CD4-positive, alpha-beta T cell (primary cell): ENCODE measurements at regions not wholly inside any gene's neighbourhood (a gene's known extent, or its start where the extent isn't known, plus 50 kb on each side); places are given as distances from the start of the nearest gene placed in this dataset.

Experiments
- ATAC-seq: fragments of 200-7000 bp; cut with Tn5 transposase; one replicate; pipeline ENCODE4 v1.10.0; 2022; ENCODE audit warnings: mild to moderate bottlenecking; ENCODE audit not compliant: poor library complexity
- CTCF ChIA-PET: fragments of 350-600 bp; sonication (Branson Sonifier 250); formaldehyde crosslinking; loops from one replicate; lab custom pipeline; 2021; ENCODE audit warnings: antibody characterized with exemption, inconsistent platforms; lab: Charles Lee
- POLR2A ChIA-PET: fragments of 350-600 bp; sonication (Branson Sonifier 250); formaldehyde crosslinking; loops from one replicate; lab custom pipeline; 2021; ENCODE audit warnings: antibody characterized with exemption, inconsistent platforms; lab: Charles Lee
- DNase-seq, 14 experiments: peaks; one replicate each; pipeline ENCODE4 v3.0.0-alpha.2; 2013 to 2020; ENCODE audit warnings: mixed read lengths in 2 of 14
- H3K27ac ChIP-seq, 2 donors: one replicate each; pipeline versions ENCODE4 v1.5.1 to v1.7.0; 2013; ENCODE audit warnings: low read length in 2 of 2, low read depth in 1 of 2, mild to moderate bottlenecking in 1 of 2
- H3K27me3 ChIP-seq, 2 experiments: 1 replicate in 1 of 2; 2 replicates in 1 of 2; pipeline versions ENCODE4 v1.6.1 to v1.7.0; 2013; ENCODE audit warnings: low read length in 2 of 2, control low read depth in 1 of 2, mild to moderate bottlenecking in 1 of 2, moderate library complexity in 1 of 2; ENCODE audit not compliant: insufficient read depth in 2 of 2, control insufficient read depth in 1 of 2
- H3K36me3 ChIP-seq: one replicate; pipeline ENCODE4 v1.6.1; 2013; ENCODE audit warnings: low read length, control low read depth; ENCODE audit not compliant: insufficient read depth
- H3K4me1 ChIP-seq: one replicate; pipeline ENCODE4 v1.6.1; 2013; ENCODE audit warnings: low read length, control low read depth; ENCODE audit not compliant: insufficient read depth
- H3K4me3 ChIP-seq: one replicate; pipeline ENCODE4 v1.5.1; 2013; ENCODE audit warnings: mild to moderate bottlenecking, low read length, moderate library complexity
- H3K9me3 ChIP-seq, 2 experiments: 1 replicate in 1 of 2; 2 replicates in 1 of 2; pipeline versions ENCODE4 v1.6.1 to v1.7.0; 2013; ENCODE audit warnings: low read length in 2 of 2, mild to moderate bottlenecking in 2 of 2, control low read depth in 1 of 2, moderate library complexity in 1 of 2; ENCODE audit not compliant: control insufficient read depth in 1 of 2, insufficient read depth in 1 of 2
- H3K27ac Mint-ChIP-seq: one replicate; pipeline ENCODE4 v1.8.0; 2020; ENCODE audit warnings: mixed read lengths
- H3K27me3 Mint-ChIP-seq: one replicate; pipeline ENCODE4 v1.8.0; 2021; ENCODE audit warnings: mixed read lengths
- H3K36me3 Mint-ChIP-seq: one replicate; pipeline ENCODE4 v1.8.0; 2021; ENCODE audit warnings: low read depth, mixed read lengths
- H3K4me1 Mint-ChIP-seq: one replicate; pipeline ENCODE4 v1.8.0; 2021; ENCODE audit warnings: low read depth, mixed read lengths
- H3K4me3 Mint-ChIP-seq: one replicate; pipeline ENCODE4 v1.8.0; 2020; ENCODE audit warnings: mild to moderate bottlenecking, mixed read lengths
- H3K9me3 Mint-ChIP-seq: one replicate; pipeline ENCODE4 v1.8.0; 2020; ENCODE audit warnings: mixed read lengths
- intact Hi-C, 2 experiments: fragments of 100-400 bp; cut with DNase I in 1 of 2; cut with micrococcal nuclease in 1 of 2; formaldehyde crosslinking; loops; one replicate each; pipeline versions ENCODE4 v1.15.1 to v1.9.0; 2023 to 2025; cut with DNase I, micrococcal nuclease
- TF ChIP-seq, protein P1 (sequence below): fragments of 200-600 bp; IDR thresholded peaks from one replicate; pipeline ENCODE4 v1.8.0; 2022; ENCODE audit warnings: antibody characterized with exemption, mild to moderate bottlenecking

DNA sequence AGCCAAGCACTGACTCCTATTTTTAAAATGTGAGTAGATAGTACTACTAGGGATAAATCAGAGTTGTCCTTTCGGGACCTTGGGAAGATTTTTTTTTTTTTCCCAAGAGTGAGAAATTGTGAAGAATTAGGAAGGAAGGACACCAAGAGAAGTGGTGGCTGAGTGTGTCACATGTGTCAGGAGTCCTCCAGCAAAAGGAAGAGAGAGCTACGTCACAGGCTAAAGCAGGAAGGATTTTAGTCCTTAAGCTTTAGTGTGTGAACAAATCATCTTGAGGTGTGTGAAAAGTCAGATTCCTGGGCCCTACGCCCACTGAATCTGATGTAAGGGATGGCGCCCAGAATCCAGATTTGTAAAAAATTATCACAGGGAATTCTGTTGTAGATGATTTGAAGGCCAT is 172.7 kb downstream of the SERPINI1 start:
- ChIA-PET CTCF (no interaction called here), POLR2A (no interaction called here)
- H3K27ac Mint-ChIP-seq, result no peak overlapping the region
- no peak overlapping the region for H3K27ac ChIP-seq
- no peaks in the 10 kb centered on the region for H3K4me1 Mint-ChIP-seq
- no peak overlapping the region for H3K4me3 Mint-ChIP-seq
- TF ChIP-seq, protein P1, sequence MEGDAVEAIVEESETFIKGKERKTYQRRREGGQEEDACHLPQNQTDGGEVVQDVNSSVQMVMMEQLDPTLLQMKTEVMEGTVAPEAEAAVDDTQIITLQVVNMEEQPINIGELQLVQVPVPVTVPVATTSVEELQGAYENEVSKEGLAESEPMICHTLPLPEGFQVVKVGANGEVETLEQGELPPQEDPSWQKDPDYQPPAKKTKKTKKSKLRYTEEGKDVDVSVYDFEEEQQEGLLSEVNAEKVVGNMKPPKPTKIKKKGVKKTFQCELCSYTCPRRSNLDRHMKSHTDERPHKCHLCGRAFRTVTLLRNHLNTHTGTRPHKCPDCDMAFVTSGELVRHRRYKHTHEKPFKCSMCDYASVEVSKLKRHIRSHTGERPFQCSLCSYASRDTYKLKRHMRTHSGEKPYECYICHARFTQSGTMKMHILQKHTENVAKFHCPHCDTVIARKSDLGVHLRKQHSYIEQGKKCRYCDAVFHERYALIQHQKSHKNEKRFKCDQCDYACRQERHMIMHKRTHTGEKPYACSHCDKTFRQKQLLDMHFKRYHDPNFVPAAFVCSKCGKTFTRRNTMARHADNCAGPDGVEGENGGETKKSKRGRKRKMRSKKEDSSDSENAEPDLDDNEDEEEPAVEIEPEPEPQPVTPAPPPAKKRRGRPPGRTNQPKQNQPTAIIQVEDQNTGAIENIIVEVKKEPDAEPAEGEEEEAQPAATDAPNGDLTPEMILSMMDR, result no peak
- no peak for DNase-seq
- no peaks in the 10 kb centered on the region for H3K27me3 ChIP-seq
- intact Hi-C loops, result no loop called here
- no peak overlapping the region for H3K4me3 ChIP-seq
- no peaks in the 10 kb centered on the region for H3K36me3 ChIP-seq
- H3K9me3 ChIP-seq, result no peaks in the 10 kb centered on the region
- ATAC-seq, result no peak
- H3K27me3 Mint-ChIP-seq, result peaks cover 20% of the 10 kb centered on the region
- no peaks in the 10 kb centered on the region for H3K36me3 Mint-ChIP-seq
- H3K9me3 Mint-ChIP-seq, result no peaks in the 10 kb centered on the region
- no peaks in the 10 kb centered on the region for H3K4me1 ChIP-seq

DNA sequence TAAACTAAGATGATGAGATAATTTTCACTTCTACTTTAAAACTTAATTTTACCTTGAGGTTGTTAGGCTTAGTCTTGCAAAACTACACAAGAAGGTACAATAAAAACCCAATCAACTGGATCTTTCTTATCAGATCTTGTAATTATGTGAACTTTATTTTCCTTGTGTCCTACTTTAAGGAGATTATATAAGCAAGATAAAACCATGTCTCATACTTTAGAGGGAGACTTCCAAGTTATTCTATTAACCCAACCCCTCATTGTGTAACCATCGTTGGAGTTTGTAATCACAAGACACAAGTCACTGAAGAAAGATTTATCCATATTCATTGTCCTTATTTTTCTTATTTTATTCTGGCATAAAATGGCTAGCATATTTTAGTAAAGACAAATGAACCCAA is 165.6 kb downstream of the SERPINI1 start:
- TF ChIP-seq, protein P1, result no peak
- Mint-ChIP-seq H3K9me3 (no peaks in the 10 kb centered on the region), H3K4me3 (no peak overlapping the region), H3K4me1 (no peaks in the 10 kb centered on the region), H3K36me3 (no peaks in the 10 kb centered on the region), H3K27me3 (peaks cover 5% of the 10 kb centered on the region), H3K27ac (no peak overlapping the region)
- CTCF ChIA-PET, result no interaction called here
- ATAC-seq (no peak), DNase-seq (no peak)
- no peak overlapping the region for H3K4me3 ChIP-seq
- intact Hi-C loops, result no loop called here
- no peaks in the 10 kb centered on the region for H3K36me3 ChIP-seq
- POLR2A ChIA-PET, result no interaction called here
- H3K9me3 ChIP-seq, result no peaks in the 10 kb centered on the region
- no peak overlapping the region for H3K27ac ChIP-seq
- H3K27me3 ChIP-seq, result no peaks in the 10 kb centered on the region
- H3K4me1 ChIP-seq, result no peaks in the 10 kb centered on the region

DNA sequence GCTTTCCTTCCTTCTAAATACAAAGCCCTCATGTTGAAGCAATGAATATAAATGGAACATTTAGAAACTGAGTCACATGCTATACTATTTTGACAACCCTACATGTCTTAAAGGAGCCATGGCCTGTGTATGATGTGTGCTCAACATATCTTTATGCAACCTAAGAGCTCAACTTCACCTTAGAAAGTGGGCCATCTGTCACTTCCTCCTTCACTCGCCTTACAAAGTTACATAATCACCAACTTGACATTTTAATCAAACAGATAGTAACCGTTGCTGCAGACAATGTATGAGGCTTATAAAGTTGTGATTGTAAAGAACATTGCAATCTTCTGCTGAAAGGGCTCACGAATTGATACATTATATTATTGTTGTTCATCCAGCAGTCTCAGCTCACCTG is 163.6 kb downstream of the SERPINI1 start:
- ChIA-PET CTCF (no interaction called here), POLR2A (no interaction called here)
- H3K27ac Mint-ChIP-seq, result no peak overlapping the region
- Histone ChIP-seq H3K9me3 (no peaks in the 10 kb centered on the region), H3K27me3 (no peaks in the 10 kb centered on the region), H3K36me3 (no peaks in the 10 kb centered on the region), H3K4me1 (no peaks in the 10 kb centered on the region), H3K4me3 (no peak overlapping the region), H3K27ac (no peak overlapping the region)
- no peaks in the 10 kb centered on the region for H3K4me1 Mint-ChIP-seq
- no peaks in the 10 kb centered on the region for H3K9me3 Mint-ChIP-seq
- no peak overlapping the region for H3K4me3 Mint-ChIP-seq
- DNase-seq (no peak), ATAC-seq (no peak)
- intact Hi-C loops, result no loop called here
- peaks cover 5% of the 10 kb centered on the region for H3K27me3 Mint-ChIP-seq
- TF ChIP-seq, protein P1, result no peak
- no peaks in the 10 kb centered on the region for H3K36me3 Mint-ChIP-seq
